ENCODE measurements at regions not wholly inside any gene's neighbourhood (a gene's known extent, or its start where the extent isn't known, plus 50 kb on each side); places are given as distances from the start of the nearest gene placed in this dataset.

- DNase-seq = no peak
Observed at GRCh38 chr9:14389657-14390056, 75.7 kb upstream of the NFIB start.

GRCh38 chr9:14389146-14389545 lies 75.2 kb upstream of the NFIB start:
- DNase-seq = no peak

GRCh38 chr9:14383773-14384172 lies 69.8 kb upstream of the NFIB start:
- no peak for DNase-seq

GRCh38 chr9:14383294-14383693 lies 69.4 kb upstream of the NFIB start:
- peak; percentile 68 for DNase-seq

- DNase-seq = peak; percentile 22
Observed at GRCh38 chr9:14380061-14380836, 66.3 kb upstream of the NFIB start.

GRCh38 chr9:14379280-14379679 lies 65.3 kb upstream of the NFIB start:
- DNase-seq = no peak

GRCh38 chr9:14373706-14374105 lies 59.8 kb upstream of the NFIB start:
- no peak for DNase-seq

- no peak for DNase-seq
Observed at GRCh38 chr9:14373336-14373666, 59.4 kb upstream of the NFIB start.

- DNase-seq = no peak
Observed at GRCh38 chr9:14372437-14373335, 58.7 kb upstream of the NFIB start.

- DNase-seq = no peak
Observed at GRCh38 chr9:14369011-14369410, 55.1 kb upstream of the NFIB start.

- DNase-seq = no peak
Observed at GRCh38 chr9:14366076-14366475, 52.1 kb upstream of the NFIB start.

GRCh38 chr9:14365670-14366069 lies 51.7 kb upstream of the NFIB start:
- no peak for DNase-seq

All from hematopoietic multipotent progenitor cell treated with erythropoietin and hydrocortisone succinate and interleukin-3 and kit ligand, for 4 days (in vitro differentiated cells).